NCI-H460 (cell line): ENCODE measurements at regions not wholly inside any gene's neighbourhood (a gene's known extent, or its start where the extent isn't known, plus 50 kb on each side); places are given as distances from the start of the nearest gene placed in this dataset.

Experiments
- DNase-seq: peaks from one replicate; pipeline ENCODE4 v3.0.0-alpha.2; 2016; ENCODE audit warnings: low read depth; ENCODE audit errors: extremely low read depth

DNA sequence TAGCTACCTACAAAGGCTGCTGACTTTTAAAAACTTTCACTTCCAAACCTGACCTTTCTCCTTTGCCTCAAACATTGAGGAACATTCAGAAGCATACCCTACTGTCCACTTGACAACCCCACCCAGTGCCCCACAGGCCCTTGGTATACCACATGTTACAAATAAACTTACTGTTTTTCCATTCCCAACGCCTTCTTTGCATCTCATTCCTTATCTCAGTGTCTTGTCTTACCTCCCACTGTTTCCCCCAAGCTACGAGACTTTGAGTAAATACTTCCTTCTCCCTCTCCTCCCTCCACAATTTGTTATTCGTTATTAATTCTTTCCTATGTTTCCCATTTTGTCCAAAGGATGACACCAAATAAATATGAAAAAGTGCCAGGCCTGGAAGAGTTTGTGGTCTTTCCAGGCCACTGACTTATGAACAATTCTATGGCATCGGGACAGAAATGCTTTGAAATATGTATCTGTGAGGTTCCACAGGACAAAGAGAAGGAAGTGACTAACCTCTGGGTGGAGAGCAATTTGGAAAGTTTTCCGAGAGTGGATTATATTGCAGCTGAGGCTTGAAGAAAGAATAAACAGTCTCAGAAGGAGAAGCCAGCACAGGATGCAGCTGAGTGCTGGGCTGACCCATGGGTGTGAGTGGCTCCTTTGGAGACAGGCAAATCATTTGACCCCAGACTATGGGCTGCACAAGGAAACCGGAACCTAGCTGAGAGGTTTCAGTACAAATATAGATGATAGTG, 409.0 kb downstream of the LPIN1 start:
- DNase-seq: no peak

- DNase-seq: no peak
These were observed 409.9 kb downstream of the LPIN1 start for GRCh38 chr2:12156349-12156748.

GRCh38 chr2:12161085-12161484, 414.7 kb downstream of the LPIN1 start:
- no peak for DNase-seq

DNA sequence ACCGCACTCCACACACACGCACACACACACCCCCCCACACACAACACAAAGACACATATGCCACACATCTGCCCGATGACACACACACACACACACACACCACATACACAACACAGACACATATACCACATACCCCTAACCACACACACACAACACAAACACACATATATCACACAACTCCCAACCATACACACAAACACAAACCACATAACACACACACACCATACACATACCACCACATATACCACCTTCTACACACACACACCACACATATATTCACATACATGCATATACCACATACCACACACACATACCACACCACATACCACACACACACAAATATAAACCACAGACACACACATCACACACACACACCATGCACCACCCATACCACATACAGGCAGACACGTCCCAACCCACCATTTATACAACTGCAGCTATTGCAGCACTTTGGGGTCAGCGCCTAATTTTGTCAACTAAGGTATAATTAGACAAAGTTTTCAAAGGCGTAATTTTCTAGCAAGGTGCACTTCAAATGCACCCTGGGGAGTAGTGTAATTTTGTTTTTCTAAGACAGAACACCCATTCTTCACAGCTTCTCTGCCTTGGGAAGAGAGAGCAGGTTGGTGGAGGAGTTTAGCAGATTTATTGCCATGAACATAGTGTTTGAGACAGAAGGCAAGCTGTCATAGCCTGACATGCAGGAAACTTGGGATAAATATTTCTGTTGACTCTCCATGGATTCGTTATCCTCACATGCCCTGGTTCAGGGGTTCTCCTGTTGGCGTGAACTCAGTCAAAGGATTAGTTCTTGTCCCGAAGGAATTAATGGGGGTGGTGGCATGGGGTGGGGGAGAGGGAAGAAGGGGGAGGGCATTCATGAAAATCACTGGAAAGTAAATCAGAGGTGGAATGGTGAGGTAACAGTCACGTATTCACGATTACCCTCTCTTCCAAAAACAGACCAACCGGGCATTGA, 416.1 kb downstream of the LPIN1 start:
- no peak for DNase-seq

GRCh38 chr2:12163866-12164265, 417.4 kb downstream of the LPIN1 start:
- DNase-seq: no peak

- DNase-seq: no peak
These were observed 418.3 kb downstream of the LPIN1 start for GRCh38 chr2:12164689-12165088.

- no peak for DNase-seq
These were observed 421.3 kb downstream of the LPIN1 start for GRCh38 chr2:12167525-12168317.

- DNase-seq: no peak
These were observed 421.9 kb downstream of the LPIN1 start for GRCh38 chr2:12168354-12168753.

DNA sequence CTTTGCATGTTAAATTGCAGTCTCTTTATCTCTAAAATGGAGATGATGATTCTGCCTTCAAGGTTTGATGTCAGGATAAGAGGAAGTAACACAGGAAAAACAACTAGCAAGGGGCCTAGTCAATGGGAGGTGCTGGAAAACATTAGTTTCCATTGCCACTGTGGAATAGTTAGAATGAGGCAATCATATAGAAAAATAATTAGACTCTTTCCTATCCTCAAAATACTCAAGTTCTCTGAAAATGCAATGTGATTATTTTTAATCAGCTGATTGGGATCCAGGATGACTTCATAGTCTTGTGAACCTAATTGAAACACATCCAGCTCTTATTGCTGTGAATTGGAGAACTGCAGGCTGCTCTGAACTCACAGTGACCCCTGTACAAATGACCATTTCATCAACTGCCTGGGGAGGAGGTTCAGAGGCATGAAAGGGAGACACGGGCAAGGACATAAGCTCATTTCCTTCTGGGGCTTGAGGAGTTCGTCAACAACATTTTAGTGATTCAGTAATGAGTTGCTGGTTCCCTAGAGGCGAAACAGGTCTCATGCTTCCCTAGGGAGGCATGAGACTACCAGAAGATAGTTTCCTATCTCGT, 422.5 kb downstream of the LPIN1 start:
- DNase-seq: no peak

DNA sequence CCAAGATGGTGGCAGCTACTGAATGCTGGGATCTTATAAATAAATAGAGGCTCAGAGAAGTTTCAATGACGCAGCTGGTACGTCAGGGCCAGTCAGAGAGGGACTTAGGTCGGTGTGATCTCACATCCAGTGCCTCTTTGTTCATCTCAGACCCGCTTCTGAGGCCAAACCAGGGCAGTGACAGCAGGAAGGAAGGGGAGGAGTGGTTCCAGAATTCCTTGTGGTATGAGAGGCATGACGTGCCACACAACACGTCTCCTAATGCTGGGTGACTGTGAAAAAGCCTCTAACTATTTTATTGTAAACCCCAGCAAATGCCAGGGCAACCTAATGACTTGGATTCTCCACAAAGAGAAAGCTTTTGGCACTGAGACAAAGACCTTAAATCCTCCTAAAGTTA, 423.3 kb downstream of the LPIN1 start:
- no peak for DNase-seq

GRCh38 chr2:12170121-12170520, 423.7 kb downstream of the LPIN1 start:
- DNase-seq: no peak

- DNase-seq: no peak
These were observed 427.0 kb downstream of the LPIN1 start for GRCh38 chr2:12173271-12173942.

DNA sequence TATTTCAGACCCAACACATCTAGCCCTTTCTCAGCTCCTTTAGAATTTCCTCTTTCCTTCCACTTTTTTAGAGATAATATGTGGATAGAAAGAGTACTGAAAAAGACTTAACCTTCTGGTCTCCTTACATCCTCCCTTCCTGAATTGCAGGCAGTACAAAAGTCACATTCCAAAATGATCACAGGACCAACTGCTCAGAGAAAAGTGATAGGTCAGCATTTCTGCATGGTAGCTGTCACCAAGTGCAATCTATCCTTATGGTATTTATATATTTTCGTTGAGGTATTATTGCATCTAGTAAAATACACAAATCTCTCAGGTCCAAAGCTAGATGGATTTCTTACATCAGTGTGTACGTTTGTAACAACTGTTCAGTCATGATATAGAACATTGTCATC, 427.5 kb downstream of the LPIN1 start:
- no peak for DNase-seq

- no peak for DNase-seq
These were observed 428.9 kb downstream of the LPIN1 start for GRCh38 chr2:12175323-12175722.

- no peak for DNase-seq
These were observed 430.4 kb downstream of the LPIN1 start for GRCh38 chr2:12176623-12177454.

- DNase-seq: no peak
These were observed 431.2 kb downstream of the LPIN1 start for GRCh38 chr2:12177455-12178288.

DNA sequence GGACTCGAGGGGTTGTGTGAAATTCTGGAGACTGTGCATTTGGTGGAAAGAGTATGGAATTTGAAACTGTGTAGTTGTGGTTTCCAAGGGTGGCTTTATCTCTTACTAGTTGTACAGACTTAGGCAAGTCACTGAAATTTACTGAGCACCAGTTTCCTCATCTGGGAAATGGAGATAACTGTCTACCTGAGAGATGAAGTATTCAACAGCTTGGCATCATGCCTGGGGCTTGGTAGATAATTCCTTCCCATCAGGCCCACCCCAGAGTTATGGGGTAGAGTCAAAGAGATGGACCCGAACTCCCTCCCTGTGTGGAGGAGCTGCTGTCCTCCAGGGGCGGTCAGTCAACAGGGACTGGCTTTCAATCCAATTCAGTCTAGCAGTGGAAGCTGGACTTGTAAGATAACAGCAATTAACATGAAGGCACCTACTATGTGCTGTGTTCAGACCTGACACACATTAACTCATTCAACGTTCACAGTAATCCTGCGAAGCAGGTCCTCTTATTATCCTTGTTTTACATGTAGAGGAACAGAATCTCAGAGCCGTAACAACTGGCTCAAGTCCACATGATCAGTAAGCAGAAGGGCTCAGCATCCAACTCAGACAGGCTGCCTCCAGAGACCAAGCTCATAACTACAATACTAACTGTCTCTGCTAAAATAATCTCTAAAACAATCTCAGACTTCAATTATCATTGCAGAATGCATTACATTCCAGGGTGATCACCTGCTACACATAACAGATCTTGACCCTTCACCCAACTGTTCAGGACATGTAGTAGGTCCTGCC, 432.1 kb downstream of the LPIN1 start:
- DNase-seq: no peak
